Anterior cingulate cortex (tissue), 58 donors: ENCODE measurements at regions not wholly inside any gene's neighbourhood (a gene's known extent, or its start where the extent isn't known, plus 50 kb on each side); places are given as distances from the start of the nearest gene placed in this dataset.
"Not testable (repeated sequence)": the region's sequence is repeated elsewhere in the genome, so short reads cannot be mapped to it uniquely, and the experiment has no call there.

Source experiments
- DNase-seq, 58 donors: peaks; one replicate each; lab custom pipeline; 2025; lab: John Stamatoyannopoulos, UW

- DNase-seq: no peak
Observed at GRCh38 chr1:55517036-55517435, 301.9 kb upstream of the USP24 start.

GRCh38 chr1:55514571-55514970 is 299.4 kb upstream of the USP24 start:
- not testable (repeated sequence) for DNase-seq

GRCh38 chr1:55512466-55512865 is 297.3 kb upstream of the USP24 start:
- no peak for DNase-seq

GRCh38 chr1:55507578-55507931 is 292.4 kb upstream of the USP24 start:
- DNase-seq: no peak

- no peak for DNase-seq
Observed at GRCh38 chr1:55506740-55507577, 291.8 kb upstream of the USP24 start.

- no peak for DNase-seq
Observed at GRCh38 chr1:55505326-55505725, 290.2 kb upstream of the USP24 start.

GRCh38 chr1:55504306-55504731 is 289.2 kb upstream of the USP24 start:
- DNase-seq: no peak

- no peak for DNase-seq
Observed at GRCh38 chr1:55503663-55504305, 288.6 kb upstream of the USP24 start.

- no peak for DNase-seq
Observed at GRCh38 chr1:55500601-55501000, 285.4 kb upstream of the USP24 start.

GRCh38 chr1:55490547-55490946 is 275.4 kb upstream of the USP24 start:
- no peak for DNase-seq

GRCh38 chr1:55484173-55484572 is 269.0 kb upstream of the USP24 start:
- DNase-seq: no peak

GRCh38 chr1:55483523-55483922 is 268.4 kb upstream of the USP24 start:
- no peak for DNase-seq

- no peak for DNase-seq
Observed at GRCh38 chr1:55481634-55482033, 266.5 kb upstream of the USP24 start.

GRCh38 chr1:55480029-55480795 is 265.0 kb upstream of the USP24 start:
- DNase-seq: no peak

GRCh38 chr1:55478742-55479141 is 263.6 kb upstream of the USP24 start:
- no peak for DNase-seq

GRCh38 chr1:55477953-55478352 is 262.8 kb upstream of the USP24 start:
- no peak for DNase-seq

GRCh38 chr1:55476445-55477015 is 261.4 kb upstream of the USP24 start:
- DNase-seq: no peak

- DNase-seq: no peak
Observed at GRCh38 chr1:55474168-55474786, 259.1 kb upstream of the USP24 start.

- DNase-seq: no peak
Observed at GRCh38 chr1:55473661-55474060, 258.5 kb upstream of the USP24 start.

GRCh38 chr1:55472784-55473183 is 257.6 kb upstream of the USP24 start:
- DNase-seq: no peak

- no peak for DNase-seq
Observed at GRCh38 chr1:55472115-55472514, 257.0 kb upstream of the USP24 start.
